ENCODE measurements at regions not wholly inside any gene's neighbourhood (a gene's known extent, or its start where the extent isn't known, plus 50 kb on each side); places are given as distances from the start of the nearest gene placed in this dataset.
A peak's percentile ranks its signal among the peaks of the same experiment; 100 is the strongest.

GRCh38 chr6:85010865-85011264 lies 246.5 kb upstream of the TBX18 start:
- H3K9me3 Mint-ChIP-seq: peaks cover 2% of the 10 kb centered on the region
- WGBS, 2 experiments (ENCODE audit: insufficient coverage in 1 of 2, insufficient read length in 1 of 2): 94% methylated on average over 1 of the region's 1 CpG; no CpG with 5 or more reads in 1 of the 2 experiments

GRCh38 chr6:85008296-85009009 lies 244.1 kb upstream of the TBX18 start:
- Histone ChIP-seq H3K27ac (ENCODE audit: low read depth, low read length) (no peak overlapping the region), H3K27me3 (ENCODE audit: control insufficient read depth, insufficient read depth, low read length, poor library complexity, severe bottlenecking) (no peaks in the 10 kb centered on the region), H3K9me3 (ENCODE audit: control insufficient read depth, low read length) (no peaks in the 10 kb centered on the region), H3K4me1 (ENCODE audit: control insufficient read depth, insufficient read depth, low read length) (no peaks in the 10 kb centered on the region), H3K36me3 (ENCODE audit: control insufficient read depth, insufficient read depth, low read length) (no peaks in the 10 kb centered on the region), H3K4me3 (ENCODE audit: low read length) (no peak overlapping the region), H3K9ac (ENCODE audit: extremely low read depth, low read length, poor library complexity, severe bottlenecking) (no peak overlapping the region)
- 93 to 100% methylated on average over 2 to 6 of the region's 6 CpGs for WGBS, 2 experiments (ENCODE audit: insufficient coverage in 1 of 2, insufficient read length in 1 of 2)
- Mint-ChIP-seq H3K27me3 (ENCODE audit: insufficient read depth) (no peaks in the 10 kb centered on the region), H3K36me3 (ENCODE audit: low read depth) (no peaks in the 10 kb centered on the region), H3K4me1 (peaks cover 7% of the 10 kb centered on the region), H3K9me3 (peaks cover 2% of the 10 kb centered on the region), H3K27ac (no peak overlapping the region), H3K4me3 (no peak overlapping the region)
- no peak for DNase-seq
- TF ChIP-seq CTCF (conservative IDR thresholded peaks at IDR 0.05): no peak

More at GRCh38 chr6:85010865-85011264, 246.5 kb upstream of the TBX18 start:
- no peak for TF ChIP-seq CTCF (conservative IDR thresholded peaks at IDR 0.05)
- DNase-seq: no peak
- Mint-ChIP-seq H3K4me3 (no peak overlapping the region), H3K27ac (no peak overlapping the region), H3K27me3 (ENCODE audit: insufficient read depth) (peaks cover 4% of the 10 kb centered on the region), H3K36me3 (ENCODE audit: low read depth) (no peaks in the 10 kb centered on the region), H3K4me1 (peaks cover 13% of the 10 kb centered on the region)
- H3K9me3 ChIP-seq (ENCODE audit: control insufficient read depth, low read length): no peaks in the 10 kb centered on the region
- no peak overlapping the region for H3K9ac ChIP-seq (ENCODE audit: extremely low read depth, low read length, poor library complexity, severe bottlenecking)
- H3K4me3 ChIP-seq (ENCODE audit: low read length): no peak overlapping the region
- H3K27ac ChIP-seq (ENCODE audit: low read depth, low read length): no peak overlapping the region
- H3K4me1 ChIP-seq (ENCODE audit: control insufficient read depth, insufficient read depth, low read length): no peaks in the 10 kb centered on the region
- no peaks in the 10 kb centered on the region for H3K27me3 ChIP-seq (ENCODE audit: control insufficient read depth, insufficient read depth, low read length, poor library complexity, severe bottlenecking)
- no peaks in the 10 kb centered on the region for H3K36me3 ChIP-seq (ENCODE audit: control insufficient read depth, insufficient read depth, low read length)

GRCh38 chr6:85006362-85006761 lies 242.0 kb upstream of the TBX18 start:
- no peaks in the 10 kb centered on the region for H3K9me3 ChIP-seq (ENCODE audit: control insufficient read depth, low read length)
- no peaks in the 10 kb centered on the region for H3K36me3 ChIP-seq (ENCODE audit: control insufficient read depth, insufficient read depth, low read length)
- peaks cover 2% of the 10 kb centered on the region for H3K9me3 Mint-ChIP-seq
- H3K27me3 Mint-ChIP-seq (ENCODE audit: insufficient read depth): no peaks in the 10 kb centered on the region
- H3K4me3 Mint-ChIP-seq: no peak overlapping the region
- H3K4me3 ChIP-seq (ENCODE audit: low read length): no peak overlapping the region
- H3K36me3 Mint-ChIP-seq (ENCODE audit: low read depth): no peaks in the 10 kb centered on the region
- DNase-seq: no peak
- no peak for TF ChIP-seq CTCF (conservative IDR thresholded peaks at IDR 0.05)
- no peaks in the 10 kb centered on the region for H3K27me3 ChIP-seq (ENCODE audit: control insufficient read depth, insufficient read depth, low read length, poor library complexity, severe bottlenecking)
- peak overlapping the region; percentile 11 for H3K27ac Mint-ChIP-seq
- H3K4me1 ChIP-seq (ENCODE audit: control insufficient read depth, insufficient read depth, low read length): no peaks in the 10 kb centered on the region
- H3K4me1 Mint-ChIP-seq: peaks cover 7% of the 10 kb centered on the region
- no peak overlapping the region for H3K9ac ChIP-seq (ENCODE audit: extremely low read depth, low read length, poor library complexity, severe bottlenecking)
- H3K27ac ChIP-seq (ENCODE audit: low read depth, low read length): no peak overlapping the region
